SK-N-MC (cell line): ENCODE measurements at regions not wholly inside any gene's neighbourhood (a gene's known extent, or its start where the extent isn't known, plus 50 kb on each side); places are given as distances from the start of the nearest gene placed in this dataset.

Experiments used
- EZH2 ChIP-seq: fragments of 200-600 bp; sonication (generic); IDR thresholded peaks from one replicate; pipeline ENCODE4 v1.6.1; 2017; ENCODE audit warnings: antibody characterized with exemption
- FOXP2 ChIP-seq: optimal IDR thresholded peaks from 2 replicates; pipeline ENCODE3; 2011; ENCODE audit warnings: mild to moderate bottlenecking, moderate library complexity; ENCODE audit not compliant: insufficient read depth; ENCODE audit errors: extremely low read length, control extremely low read depth
- POLR2AphosphoS5 ChIP-seq: IDR thresholded peaks from 2 replicates; pipeline ENCODE4 v1.6.1; 2012; ENCODE audit warnings: mild to moderate bottlenecking, low read depth, low read length, borderline replicate concordance

- TF ChIP-seq POLR2AphosphoS5 (no peak), EZH2 (no peak), FOXP2 (no peak)
Observed at GRCh38 chr10:91702620-91703019, 69.7 kb upstream of the PPP1R3C start.
